Ureter (tissue), 1 donor: ENCODE measurements at regions not wholly inside any gene's neighbourhood (a gene's known extent, or its start where the extent isn't known, plus 50 kb on each side); places are given as distances from the start of the nearest gene placed in this dataset.
"Not testable (repeated sequence)": the region's sequence is repeated elsewhere in the genome, so short reads cannot be mapped to it uniquely, and the experiment has no call there.

Experiments used
- DNase-seq: peaks from one replicate; pipeline ENCODE4 v3.0.0-alpha.2; 2020; ENCODE audit warnings: low spot score
- donor health status: DM: yes; HTN: yes; CAD: no.

- DNase-seq, result no peak
Measured at GRCh38 chr7:80018941-80019808, 115.5 kb upstream of the GNAI1 start.

GRCh38 chr7:80017101-80017698 is 117.4 kb upstream of the GNAI1 start:
- DNase-seq, result no peak

GRCh38 chr7:80014511-80014910 is 120.1 kb upstream of the GNAI1 start:
- DNase-seq, result no peak

- no peak for DNase-seq
Measured at GRCh38 chr7:80008039-80008438, 126.6 kb upstream of the GNAI1 start.

- DNase-seq, result no peak
Measured at GRCh38 chr7:80002865-80003264, 131.8 kb upstream of the GNAI1 start.

GRCh38 chr7:79998363-79998762 is 136.3 kb upstream of the GNAI1 start:
- no peak for DNase-seq

GRCh38 chr7:79997345-79997744 is 137.3 kb upstream of the GNAI1 start:
- no peak for DNase-seq

GRCh38 chr7:79995741-79996140 is 138.9 kb upstream of the GNAI1 start:
- DNase-seq, result not testable (repeated sequence)

- DNase-seq, result no peak
Measured at GRCh38 chr7:79988653-79989052, 146.0 kb upstream of the GNAI1 start.

GRCh38 chr7:79984210-79984609 is 150.4 kb upstream of the GNAI1 start:
- no peak for DNase-seq

GRCh38 chr7:79982141-79982770 is 152.4 kb upstream of the GNAI1 start:
- no peak for DNase-seq

- no peak for DNase-seq
Measured at GRCh38 chr7:79980376-79980775, 154.3 kb upstream of the GNAI1 start.

- DNase-seq, result no peak
Measured at GRCh38 chr7:79979437-79979836, 155.2 kb upstream of the GNAI1 start.

GRCh38 chr7:79977481-79977880 is 157.2 kb upstream of the GNAI1 start:
- DNase-seq, result no peak

- not testable (repeated sequence) for DNase-seq
Measured at GRCh38 chr7:79976711-79977020, 158.0 kb upstream of the GNAI1 start.

- not testable (repeated sequence) for DNase-seq
Measured at GRCh38 chr7:79975986-79976710, 158.5 kb upstream of the GNAI1 start.

- no peak for DNase-seq
Measured at GRCh38 chr7:79973455-79973854, 161.2 kb upstream of the GNAI1 start.

- no peak for DNase-seq
Measured at GRCh38 chr7:79971058-79971457, 163.6 kb upstream of the GNAI1 start.

- DNase-seq, result no peak
Measured at GRCh38 chr7:79968894-79969293, 165.7 kb upstream of the GNAI1 start.

GRCh38 chr7:79968077-79968648 is 166.5 kb upstream of the GNAI1 start:
- DNase-seq, result no peak

- no peak for DNase-seq
Measured at GRCh38 chr7:79965946-79966345, 168.7 kb upstream of the GNAI1 start.

- no peak for DNase-seq
Measured at GRCh38 chr7:79964463-79964862, 170.2 kb upstream of the GNAI1 start.
